Spleen (tissue), 7 donors: ENCODE measurements at regions not wholly inside any gene's neighbourhood (a gene's known extent, or its start where the extent isn't known, plus 50 kb on each side); places are given as distances from the start of the nearest gene placed in this dataset.

Experiments
- CTCF ChIP-seq, 11 experiments: fragments of 200-600 bp in 7 of 11; fragments of 450-650 bp in 4 of 11; sonication (generic) in 4 of 11; IDR thresholded peaks in 8 of 11; conservative IDR thresholded peaks in 3 of 11; 1 replicate in 7 of 11; 2 replicates in 4 of 11; pipeline versions ENCODE4 v1.4.0 to v1.8.0; 2016 to 2021; ENCODE audit warnings: antibody characterized with exemption in 11 of 11, inconsistent platforms in 4 of 11, mild to moderate bottlenecking in 1 of 11
- POLR2A ChIP-seq, 3 donors: fragments of 450-650 bp; IDR thresholded peaks; one replicate each; pipeline ENCODE4 v1.5.1; 2017; ENCODE audit warnings: antibody characterized with exemption in 3 of 3, mild to moderate bottlenecking in 1 of 3
- donor health status: DM: no; HTN: no; CAD: no; lungs with moderate emphysema.
- donor health status: DM: no; HTN: no; CAD: no.
- donor health status: DM: no; HTN: no; CAD: no.

- TF ChIP-seq POLR2A (IDR thresholded peaks at IDR 0.05) (no peak), CTCF (IDR thresholded peaks at IDR 0.05 in 8 of 11, conservative IDR thresholded peaks at IDR 0.05 in 3 of 11) (no peak)
These were observed 339.8 kb downstream of the TMEM121 start for GRCh38 chr14:105865904-105866840.
